Mesodermal cell (in vitro differentiated cells): ENCODE measurements at regions not wholly inside any gene's neighbourhood (a gene's known extent, or its start where the extent isn't known, plus 50 kb on each side); places are given as distances from the start of the nearest gene placed in this dataset.
A peak's percentile ranks its signal among the peaks of the same experiment; 100 is the strongest.

ENCODE experiments used
- H3K27ac ChIP-seq: 2 replicates; pipeline ENCODE4 v1.7.0; 2013; ENCODE audit warnings: mild to moderate bottlenecking, low read depth, low read length, moderate library complexity; ENCODE audit not compliant: severe bottlenecking
- H3K36me3 ChIP-seq: 2 replicates; pipeline ENCODE4 v1.7.1; 2013; ENCODE audit warnings: mild to moderate bottlenecking, low read length, moderate library complexity; ENCODE audit not compliant: control insufficient read depth, insufficient read depth
- H3K4me1 ChIP-seq: one replicate; pipeline ENCODE4 v1.7.1; 2013; ENCODE audit warnings: mild to moderate bottlenecking, low read length; ENCODE audit not compliant: insufficient read depth, control insufficient read depth, poor library complexity, severe bottlenecking
- H3K4me3 ChIP-seq: 2 replicates; pipeline ENCODE4 v1.7.0; 2013; ENCODE audit warnings: low read length, control low read depth, mild to moderate bottlenecking; ENCODE audit not compliant: insufficient read depth, poor library complexity, severe bottlenecking; ENCODE audit errors: extremely low read depth
- H3K9me3 ChIP-seq: 2 replicates; pipeline ENCODE4 v1.7.1; 2013; ENCODE audit warnings: mild to moderate bottlenecking, low read length, moderate library complexity; ENCODE audit not compliant: control insufficient read depth
- WGBS, 2 experiments: methylation state at CpG; one replicate each; pipeline ENCODE4 v1.1.5; 2013; ENCODE audit warnings: missing lambda C conversion rate in 2 of 2; ENCODE audit not compliant: insufficient coverage in 2 of 2; 5-methylcytosine and 5-hydroxymethylcytosine counted together

DNA sequence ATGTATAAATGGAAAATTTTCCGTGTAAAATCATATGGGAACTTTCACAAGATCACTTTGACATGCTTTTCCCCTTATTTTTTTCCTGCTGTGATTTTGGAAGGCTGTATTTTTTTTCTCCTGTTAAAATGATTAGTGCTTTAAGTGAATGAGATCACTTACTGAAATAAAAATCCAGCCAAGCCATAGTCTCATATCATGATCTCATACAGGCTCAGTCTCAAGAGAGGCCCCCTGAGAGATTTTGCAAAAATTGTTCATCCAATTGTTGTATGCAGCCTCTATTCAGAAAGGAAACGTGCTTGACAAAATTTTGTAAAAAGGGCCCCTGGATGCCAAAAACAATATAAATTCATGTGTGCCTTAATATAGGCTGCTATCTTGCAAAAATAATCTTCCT lies 528.2 kb downstream of the HDGFL1 start:
- no CpG with 5 or more reads among the region's 2 CpGs for whole genome bisulfite sequencing, 2 experiments

DNA sequence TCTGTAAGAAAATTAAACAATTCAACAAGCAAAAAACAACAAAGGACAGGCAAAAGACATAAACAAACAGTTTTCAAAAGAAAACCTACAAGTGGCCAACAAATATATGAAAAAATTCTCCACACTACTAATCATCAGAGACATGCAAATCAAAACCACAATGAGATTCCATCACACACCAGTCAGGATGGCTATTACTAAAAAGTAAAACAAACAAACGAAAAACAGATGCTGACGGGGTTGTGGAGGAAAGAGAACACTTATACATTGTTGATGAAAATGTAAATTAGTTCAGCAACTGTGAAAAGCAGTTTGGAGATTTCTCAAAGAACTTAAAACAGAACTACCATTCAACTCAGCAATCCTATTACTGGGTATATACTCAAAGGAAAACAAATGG lies 537.6 kb downstream of the HDGFL1 start:
- H3K9me3 ChIP-seq = peaks cover 8% of the 10 kb centered on the region
- no peaks in the 10 kb centered on the region for H3K36me3 ChIP-seq
- no peak overlapping the region for H3K27ac ChIP-seq
- H3K4me1 ChIP-seq = no peaks in the 10 kb centered on the region
- no CpG with 5 or more reads among the region's 2 CpGs for WGBS, 2 experiments
- no peak overlapping the region for H3K4me3 ChIP-seq

More for the DNA sequence above, 528.2 kb downstream of the HDGFL1 start:
- Histone ChIP-seq H3K4me3 (no peak overlapping the region), H3K4me1 (no peaks in the 10 kb centered on the region), H3K9me3 (no peaks in the 10 kb centered on the region), H3K27ac (no peak overlapping the region), H3K36me3 (no peaks in the 10 kb centered on the region)

DNA sequence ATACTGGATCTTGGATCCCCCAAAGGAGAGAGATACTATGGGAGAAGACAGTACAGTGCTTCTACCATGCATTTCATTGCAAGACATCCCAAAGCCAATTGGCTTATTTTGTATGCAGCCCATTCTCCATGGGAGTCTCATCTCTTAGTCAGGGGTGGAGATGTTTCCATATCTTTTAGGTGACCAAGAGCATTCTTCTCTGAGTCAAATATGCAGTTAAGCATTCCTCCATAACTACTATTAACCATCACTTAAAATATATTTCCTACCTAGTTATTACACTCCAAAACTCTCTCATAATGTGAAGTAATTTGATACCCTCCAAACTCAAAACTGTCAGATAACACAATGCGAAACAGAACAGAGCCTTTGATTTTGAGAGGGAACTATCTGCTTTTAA lies 542.6 kb downstream of the HDGFL1 start:
- WGBS, 2 experiments = 100% methylated on average over 1 of the region's 1 CpG; no CpG with 5 or more reads in 1 of the 2 experiments
- no peaks in the 10 kb centered on the region for H3K4me1 ChIP-seq

DNA sequence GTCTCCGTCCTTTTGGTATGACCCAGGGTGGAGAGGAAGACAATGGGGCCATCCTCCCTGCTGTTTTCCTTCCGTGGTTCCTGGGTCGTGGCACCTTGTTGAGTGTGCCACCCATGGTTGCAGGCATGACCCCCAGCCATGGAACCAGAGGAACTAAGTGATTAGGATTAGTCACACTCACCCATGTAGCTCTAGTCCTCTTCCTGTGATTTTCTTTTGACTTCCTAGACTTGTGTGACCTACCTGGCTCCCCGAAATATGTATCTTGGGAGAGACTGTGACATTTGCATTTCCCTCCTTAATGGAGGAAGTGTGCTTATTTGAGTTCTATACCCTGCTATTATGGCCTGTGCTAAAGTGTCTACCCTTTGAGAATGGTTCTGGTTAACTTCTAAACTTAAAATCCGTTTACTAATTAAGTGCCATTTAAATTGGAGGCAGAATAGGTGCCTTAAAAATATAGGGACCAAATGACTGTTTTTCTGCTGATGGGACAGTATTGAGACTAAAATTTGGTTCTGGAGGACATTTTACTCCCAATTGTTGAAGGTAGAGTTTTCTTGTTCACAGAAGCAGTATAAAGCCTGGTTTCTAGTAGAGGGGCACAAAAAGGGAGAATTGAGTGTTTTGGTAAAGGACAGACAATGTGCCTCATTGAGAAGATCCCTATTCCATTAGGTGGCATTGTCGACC lies 545.6 kb downstream of the HDGFL1 start:
- Histone ChIP-seq H3K36me3 (no peaks in the 10 kb centered on the region), H3K4me3 (no peak overlapping the region), H3K9me3 (no peaks in the 10 kb centered on the region), H3K27ac (no peak overlapping the region), H3K4me1 (no peaks in the 10 kb centered on the region)
- WGBS, 2 experiments = 63 to 71% methylated on average over 4 of the region's 6 CpGs

More for the DNA sequence above, 542.6 kb downstream of the HDGFL1 start:
- Histone ChIP-seq H3K9me3 (peaks cover 8% of the 10 kb centered on the region), H3K4me3 (no peak overlapping the region), H3K36me3 (no peaks in the 10 kb centered on the region), H3K27ac (no peak overlapping the region)

DNA sequence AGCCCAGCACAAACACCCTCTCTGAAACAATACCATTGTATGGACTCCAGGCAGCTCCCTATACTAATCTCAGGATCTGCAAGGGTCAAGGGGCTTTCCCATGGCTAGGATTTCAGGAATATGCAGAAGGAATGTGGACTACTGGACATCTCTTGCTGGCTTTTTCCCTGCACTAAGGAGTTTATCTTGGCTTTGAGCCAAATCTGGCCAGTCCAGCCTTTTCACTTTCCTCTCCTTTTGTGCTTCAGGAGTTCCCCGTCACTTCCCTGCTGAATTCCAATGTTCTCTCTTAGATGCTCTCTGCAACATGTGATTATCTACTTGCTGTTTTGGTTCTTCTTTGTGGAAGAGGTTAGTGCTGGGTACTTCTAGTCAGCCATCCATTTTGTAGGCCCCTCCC lies 568.2 kb downstream of the HDGFL1 start:
- no CpG with 5 or more reads among the region's 1 CpG for WGBS, 2 experiments
- Histone ChIP-seq H3K4me3 (no peak overlapping the region), H3K9me3 (no peaks in the 10 kb centered on the region), H3K4me1 (no peaks in the 10 kb centered on the region), H3K36me3 (no peaks in the 10 kb centered on the region), H3K27ac (no peak overlapping the region)

DNA sequence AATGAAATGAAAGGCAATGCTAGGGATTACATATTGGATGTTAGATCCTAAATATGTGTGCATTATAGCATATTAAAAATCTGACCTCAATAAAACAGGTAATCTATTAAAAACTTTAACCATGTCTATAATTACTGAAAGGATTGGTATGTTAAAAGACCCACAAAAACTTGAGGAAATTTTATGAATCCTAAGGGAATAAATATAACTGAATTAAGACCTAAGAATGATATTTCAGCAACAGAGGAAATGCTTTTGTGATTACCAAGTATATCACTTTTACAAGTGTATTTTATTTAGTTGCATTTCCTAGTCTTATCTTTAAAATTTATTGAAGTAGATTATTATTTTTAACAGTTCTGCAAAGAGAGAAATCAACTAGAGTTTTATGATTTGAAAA lies 571.5 kb downstream of the HDGFL1 start:
- no peaks in the 10 kb centered on the region for H3K4me1 ChIP-seq
- H3K36me3 ChIP-seq = no peaks in the 10 kb centered on the region
- H3K4me3 ChIP-seq = no peak overlapping the region
- no peak overlapping the region for H3K27ac ChIP-seq
- no peaks in the 10 kb centered on the region for H3K9me3 ChIP-seq

DNA sequence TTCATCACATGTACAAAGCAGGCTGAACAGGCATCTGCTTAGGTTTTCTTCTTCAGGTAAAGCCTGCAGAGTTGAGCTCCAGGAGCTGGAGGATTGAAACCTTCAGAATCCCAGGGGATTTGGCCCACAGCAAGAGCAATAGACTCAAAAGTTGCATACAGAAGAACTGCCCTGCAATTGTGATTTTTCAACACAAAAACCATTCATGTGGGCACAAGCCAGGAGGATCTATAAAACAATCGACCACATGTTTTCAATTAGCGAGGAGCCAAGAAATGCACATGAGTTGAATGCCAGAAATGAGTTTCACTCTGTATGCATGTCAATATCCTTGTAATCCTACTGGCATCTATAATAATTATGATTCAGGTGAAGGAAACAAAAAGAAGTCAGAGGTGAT lies 576.4 kb downstream of the HDGFL1 start:
- H3K36me3 ChIP-seq = no peaks in the 10 kb centered on the region
- H3K4me1 ChIP-seq = no peaks in the 10 kb centered on the region
- WGBS, 2 experiments = 100% methylated on average over 1 of the region's 2 CpGs; no CpG with 5 or more reads in 1 of the 2 experiments
- H3K9me3 ChIP-seq = no peaks in the 10 kb centered on the region
- no peak overlapping the region for H3K27ac ChIP-seq
- no peak overlapping the region for H3K4me3 ChIP-seq

DNA sequence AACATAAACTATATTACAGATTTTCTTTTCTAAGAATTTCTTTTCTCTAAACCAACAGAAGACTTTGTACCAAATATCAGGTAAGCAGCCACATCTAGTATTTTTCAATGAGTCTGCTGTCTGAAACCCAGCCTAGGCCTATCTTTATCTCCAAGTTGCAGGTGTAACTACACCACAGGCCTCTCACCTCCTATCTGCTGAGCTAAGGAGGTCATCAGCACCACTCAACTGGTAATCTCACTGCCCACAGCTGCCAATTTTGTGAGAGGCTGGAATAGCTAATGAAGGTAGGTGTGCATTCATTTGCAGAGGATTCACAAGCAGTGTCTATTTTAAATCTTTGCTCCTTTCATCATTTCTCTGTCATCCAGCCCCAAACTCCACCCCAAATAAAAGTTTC lies 584.8 kb downstream of the HDGFL1 start:
- no peaks in the 10 kb centered on the region for H3K36me3 ChIP-seq
- H3K4me1 ChIP-seq = no peaks in the 10 kb centered on the region
- H3K4me3 ChIP-seq = no peak overlapping the region
- H3K27ac ChIP-seq = no peak overlapping the region
- peaks cover 5% of the 10 kb centered on the region for H3K9me3 ChIP-seq

DNA sequence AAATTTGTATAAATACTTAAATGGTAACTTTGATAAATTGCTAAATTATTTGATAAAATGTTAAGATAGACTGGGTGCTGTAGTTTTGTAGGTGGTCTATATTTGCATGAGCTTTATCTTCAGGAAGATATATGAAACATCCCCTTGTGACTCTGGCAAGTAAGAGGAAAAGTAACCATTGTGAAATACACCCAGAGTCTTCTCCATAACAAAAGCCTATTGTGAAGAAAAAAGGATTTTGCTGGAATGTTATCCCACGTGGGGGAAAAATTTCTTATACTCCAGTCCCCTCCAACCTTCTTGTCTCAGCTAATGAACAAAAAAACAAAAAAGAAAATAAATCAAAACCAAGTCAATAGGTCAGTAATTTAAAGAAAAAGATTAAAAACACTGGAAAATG lies 600.7 kb downstream of the HDGFL1 start:
- no peak overlapping the region for H3K27ac ChIP-seq
- WGBS, 2 experiments = no CpG with 5 or more reads among the region's 1 CpG
- H3K4me1 ChIP-seq = no peaks in the 10 kb centered on the region
- no peaks in the 10 kb centered on the region for H3K36me3 ChIP-seq
- no peak overlapping the region for H3K4me3 ChIP-seq
- H3K9me3 ChIP-seq = peaks cover 4% of the 10 kb centered on the region

DNA sequence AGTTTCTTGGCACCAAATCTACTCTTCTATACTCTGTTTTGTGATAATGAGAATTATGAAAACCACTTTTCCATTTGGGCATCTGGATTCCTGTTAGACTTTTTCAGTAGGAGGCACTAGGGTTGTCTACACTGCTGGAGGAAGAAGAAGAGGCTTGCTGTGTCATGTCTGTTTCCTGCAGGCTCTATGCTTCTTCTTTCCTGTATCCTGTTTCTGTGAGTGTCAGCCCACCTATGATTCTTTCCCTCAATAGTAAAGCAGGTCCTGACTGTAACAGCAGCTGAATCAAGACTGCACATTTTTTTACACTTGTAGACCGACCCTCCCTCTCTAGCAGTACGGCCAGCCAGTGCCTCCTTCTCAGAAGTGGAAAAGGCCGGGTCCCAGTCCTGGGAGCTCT lies 603.9 kb downstream of the HDGFL1 start:
- 78% methylated on average over 3 of the region's 3 CpGs; no CpG with 5 or more reads in 1 of the 2 experiments for WGBS, 2 experiments
- Histone ChIP-seq H3K4me1 (no peaks in the 10 kb centered on the region), H3K36me3 (no peaks in the 10 kb centered on the region), H3K4me3 (no peak overlapping the region), H3K9me3 (peaks cover 4% of the 10 kb centered on the region), H3K27ac (no peak overlapping the region)

DNA sequence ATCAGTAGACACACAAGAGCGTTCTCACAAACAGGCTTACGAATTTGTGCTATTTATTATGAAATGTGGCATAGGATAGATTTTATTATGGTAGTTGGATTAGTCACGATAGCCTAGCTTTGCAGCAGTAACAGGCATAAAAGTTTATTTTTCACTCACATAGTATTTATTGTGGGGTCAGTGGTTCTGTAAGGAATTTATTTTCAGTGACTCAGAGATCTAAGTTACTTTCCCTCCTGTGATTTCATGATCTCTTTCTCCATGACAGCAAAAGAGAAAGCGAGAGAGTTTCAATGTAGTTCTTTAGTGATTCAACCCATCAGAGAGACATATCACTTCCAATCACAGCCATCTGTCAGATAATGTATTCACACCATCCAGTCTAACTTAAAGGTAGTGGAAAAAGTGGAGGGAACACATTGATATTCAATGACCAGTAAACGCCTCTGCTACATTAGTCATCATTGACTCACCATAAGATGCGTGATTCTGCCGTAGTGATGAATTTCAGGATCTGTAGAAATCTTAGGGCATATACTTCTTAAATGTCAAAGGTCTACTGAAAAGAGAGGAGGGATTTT lies 605.5 kb downstream of the HDGFL1 start:
- Histone ChIP-seq H3K9me3 (no peaks in the 10 kb centered on the region), H3K36me3 (no peaks in the 10 kb centered on the region), H3K4me3 (no peak overlapping the region), H3K27ac (peak overlapping the region; percentile 54), H3K4me1 (no peaks in the 10 kb centered on the region)
- WGBS, 2 experiments = no CpG with 5 or more reads among the region's 7 CpGs
